ENCODE measurements at regions not wholly inside any gene's neighbourhood (a gene's known extent, or its start where the extent isn't known, plus 50 kb on each side); places are given as distances from the start of the nearest gene placed in this dataset.

DNA sequence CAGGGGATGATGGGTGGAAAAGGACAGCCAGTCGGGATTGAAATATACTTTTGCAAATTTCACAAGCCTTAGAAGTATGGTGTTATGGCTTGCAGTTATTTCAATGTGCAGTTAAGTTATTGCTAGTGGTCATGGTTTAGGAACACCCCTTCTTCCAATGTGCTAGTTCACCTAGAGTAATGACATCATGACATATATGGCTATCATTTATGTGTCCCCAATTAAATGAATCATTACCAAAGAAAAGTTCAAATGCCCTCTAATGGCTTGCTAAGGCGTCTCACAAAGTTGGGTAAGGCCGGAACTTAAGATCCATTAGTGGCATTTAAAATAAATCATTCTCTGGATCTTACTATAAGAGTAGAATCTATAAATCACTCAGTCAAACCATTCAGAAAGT is 271.6 kb downstream of the SPRY2 start:
- no peak for TF ChIP-seq YY1 (IDR thresholded peaks at IDR 0.05; ENCODE audit: insufficient read depth, insufficient read length)
- no peak for TF ChIP-seq ZNF274 (IDR thresholded peaks at IDR 0.05; ENCODE audit: low read depth, low read length)
- no peak for TF ChIP-seq SUZ12 (IDR thresholded peaks at IDR 0.05; ENCODE audit: extremely low read depth, insufficient read depth, insufficient read length)
